GM18505 (cell line): ENCODE measurements at regions not wholly inside any gene's neighbourhood (a gene's known extent, or its start where the extent isn't known, plus 50 kb on each side); places are given as distances from the start of the nearest gene placed in this dataset.
"Not testable (repeated sequence)": the region's sequence is repeated elsewhere in the genome, so short reads cannot be mapped to it uniquely, and the experiment has no call there.

ENCODE experiments used
- ATAC-seq: cut with Tn5 transposase; IDR thresholded peaks from one replicate; pipeline ENCODE4 v1.9.1; 2021; ENCODE audit not compliant: unreplicated experiment
- POLR2A ChIP-seq: IDR thresholded peaks from 4 replicates; pipeline ENCODE4 v1.6.1; 2011; ENCODE audit warnings: borderline replicate concordance; ENCODE audit not compliant: insufficient read depth, insufficient read length; ENCODE audit errors: extremely low read depth

DNA sequence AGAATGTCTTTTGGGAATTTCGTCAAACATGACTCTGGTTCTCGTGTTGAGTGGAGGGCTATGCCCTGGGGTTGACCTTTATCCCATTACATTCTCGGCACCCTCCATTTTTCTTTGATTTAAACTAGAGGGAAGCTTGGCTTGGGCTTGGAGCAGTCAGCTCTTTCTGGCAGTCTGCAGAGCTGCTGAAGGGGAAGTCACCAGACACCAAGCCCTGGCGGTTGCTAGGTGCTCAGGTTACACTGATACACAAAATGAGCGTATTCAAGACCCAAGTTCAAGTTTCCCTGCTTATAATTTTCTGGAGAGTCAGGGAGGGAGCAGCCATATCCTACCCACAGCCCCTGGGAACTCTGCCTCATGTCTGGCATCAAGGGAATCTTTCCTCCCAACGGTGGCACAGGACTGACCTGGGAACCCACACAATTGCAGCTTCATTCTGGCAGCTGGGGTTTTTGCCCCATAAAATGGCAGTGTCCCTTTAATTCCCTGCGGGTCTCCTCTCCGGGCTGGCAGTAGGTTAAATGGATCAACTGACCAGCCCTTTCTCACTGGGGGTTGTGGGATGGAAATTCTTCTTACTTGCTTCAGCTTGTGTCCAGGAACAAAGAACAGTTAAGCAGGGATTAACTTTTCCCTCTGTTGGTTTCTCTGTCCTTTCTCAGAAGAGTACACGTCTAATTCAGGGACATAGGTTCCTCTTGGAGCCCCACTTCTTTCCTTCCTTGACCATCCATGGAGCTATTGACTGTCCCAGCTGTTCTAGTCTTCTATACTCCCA lies 110.0 kb upstream of the DLG1 start:
- no peak for TF ChIP-seq POLR2A
- ATAC-seq = no peak

DNA sequence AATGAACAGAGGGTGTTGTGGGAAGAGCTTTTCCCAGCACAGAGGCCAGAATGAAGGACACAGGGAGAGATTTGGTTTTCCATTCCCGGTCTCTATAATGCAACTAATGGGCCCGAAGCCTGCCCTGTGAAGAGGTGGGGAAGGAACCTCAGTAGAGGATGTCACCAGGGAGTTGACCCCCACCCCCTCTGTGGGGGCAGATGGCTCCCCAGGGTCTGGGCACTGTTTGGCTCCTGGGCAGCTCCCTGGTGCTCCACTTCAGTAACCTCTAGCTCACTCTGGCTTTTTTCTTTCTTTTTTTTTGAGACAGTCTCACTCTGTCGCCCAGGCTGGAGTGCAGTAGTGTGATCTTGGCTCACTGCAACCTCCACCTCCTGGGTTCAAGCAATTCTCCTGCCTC lies 109.1 kb upstream of the DLG1 start:
- ATAC-seq = no peak

DNA sequence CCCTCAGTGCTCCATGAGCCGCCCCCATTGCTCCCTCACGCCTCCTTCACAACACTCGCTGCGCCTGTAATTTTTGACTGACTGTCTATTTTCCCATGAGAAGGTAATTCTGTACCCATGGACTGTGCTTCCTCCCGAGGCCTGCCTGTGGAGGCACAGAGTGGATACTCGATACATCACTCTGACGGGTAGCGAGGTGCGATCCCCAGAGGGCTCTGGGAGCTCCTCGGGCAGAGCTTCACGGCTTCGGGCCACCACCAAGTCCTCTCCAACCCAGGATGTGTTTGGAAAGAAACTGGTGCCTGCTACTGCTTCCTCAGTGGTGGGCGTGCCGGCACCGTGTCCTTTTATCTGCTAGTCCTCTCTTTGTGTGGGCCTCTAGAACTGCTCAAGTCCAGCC lies 108.6 kb upstream of the DLG1 start:
- no peak for ATAC-seq

More for the DNA sequence above, 109.1 kb upstream of the DLG1 start:
- no peak for TF ChIP-seq POLR2A

DNA sequence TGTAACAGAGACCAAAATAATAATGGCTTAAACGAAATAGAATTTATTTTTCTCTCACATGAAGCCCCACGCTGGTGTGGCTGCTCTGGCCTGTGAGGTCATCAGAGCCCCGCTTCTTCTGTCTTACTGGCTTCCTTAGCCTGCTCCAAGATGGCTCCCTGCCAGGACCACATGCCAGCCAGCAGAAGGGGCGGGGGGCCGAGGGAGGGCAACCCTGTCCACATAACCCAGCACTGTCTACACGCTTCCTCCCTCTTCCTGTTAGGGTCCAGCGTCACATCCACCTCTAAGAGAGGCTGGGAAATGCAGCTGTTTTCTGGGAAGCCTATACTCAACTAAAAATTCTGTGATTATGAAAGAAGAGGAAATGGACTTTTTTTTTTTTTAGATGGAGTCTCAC lies 107.9 kb upstream of the DLG1 start:
- TF ChIP-seq POLR2A = no peak
- no peak for ATAC-seq

More for the DNA sequence above, 108.6 kb upstream of the DLG1 start:
- TF ChIP-seq POLR2A = no peak

DNA sequence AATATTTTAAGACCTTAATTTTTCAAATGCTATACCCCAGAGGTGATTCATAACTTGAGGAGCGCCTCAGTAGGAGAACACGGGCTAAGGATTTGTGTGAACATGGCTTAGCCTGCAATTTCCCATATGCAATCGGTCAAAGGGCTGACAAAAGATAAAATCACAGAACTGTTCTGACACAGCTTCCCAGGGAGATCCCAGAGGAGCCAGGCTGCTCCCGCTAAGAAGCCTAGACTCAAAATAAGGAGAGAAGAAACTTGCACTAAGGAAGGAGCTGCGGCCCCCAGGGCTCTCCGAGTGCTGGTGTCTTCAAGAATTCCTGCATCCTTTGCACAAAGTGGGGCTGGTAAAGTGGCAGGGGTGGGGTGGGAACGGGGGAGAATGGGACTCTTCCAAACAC lies 106.3 kb upstream of the DLG1 start:
- no peak for ATAC-seq
- no peak for TF ChIP-seq POLR2A

DNA sequence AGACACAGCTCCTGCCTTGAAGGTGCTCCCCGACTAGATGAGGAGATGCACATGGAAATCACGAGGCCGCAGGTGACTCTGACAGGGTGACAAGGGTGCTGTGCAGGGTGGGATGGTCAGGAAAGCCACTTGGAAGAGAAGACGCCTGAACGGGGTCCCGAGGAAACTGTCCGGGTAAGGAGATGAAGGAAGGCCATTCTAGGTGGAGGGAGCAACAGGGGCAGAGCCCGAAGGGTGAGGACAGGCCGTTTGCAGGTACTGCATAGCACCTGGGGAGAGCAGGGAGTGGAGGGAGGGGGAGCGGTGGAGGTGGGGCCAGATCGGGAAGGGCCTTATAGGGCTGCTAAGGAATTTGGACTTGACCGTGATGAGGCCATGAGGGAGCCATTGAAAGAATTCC lies 105.6 kb upstream of the DLG1 start:
- TF ChIP-seq POLR2A = no peak
- ATAC-seq = no peak

DNA sequence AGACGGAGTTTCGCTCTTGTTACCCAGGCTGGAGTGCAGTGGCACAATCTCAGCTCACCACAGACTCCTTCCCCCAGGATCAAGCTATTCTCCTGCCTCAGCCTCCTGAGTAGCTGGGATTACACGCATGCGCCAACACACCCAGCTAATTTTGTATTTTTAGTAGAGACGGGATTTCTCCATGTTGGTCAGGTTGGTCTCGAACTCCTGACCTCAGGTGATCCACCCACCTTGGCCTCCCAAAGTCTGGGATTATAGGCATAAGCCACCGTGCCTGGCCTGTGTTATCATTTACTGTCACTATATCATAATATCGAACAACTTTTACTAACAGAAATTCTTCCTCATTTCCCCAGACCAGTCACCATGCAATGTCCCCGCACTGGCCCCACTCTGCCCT lies 104.0 kb upstream of the DLG1 start:
- not testable (repeated sequence) for ATAC-seq

DNA sequence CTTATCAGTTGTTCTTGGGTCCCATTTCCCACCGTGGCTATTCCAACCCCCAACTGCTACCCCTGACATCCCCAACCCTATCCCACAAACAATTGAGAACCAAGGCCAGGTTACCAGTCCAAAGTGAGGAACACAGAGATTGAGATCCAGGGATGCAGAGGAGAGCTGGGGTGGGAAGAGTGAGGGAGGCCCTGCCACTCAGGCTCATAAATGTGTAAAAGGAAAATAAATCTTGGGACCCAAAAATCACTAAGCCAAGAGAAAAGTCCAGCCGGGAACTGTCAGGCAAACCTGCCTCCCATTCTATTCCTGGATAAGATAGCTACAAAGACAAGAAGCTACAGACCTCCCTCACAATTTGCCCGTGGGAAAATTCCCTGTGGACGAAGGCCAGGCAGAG lies 101.1 kb upstream of the DLG1 start:
- TF ChIP-seq POLR2A = no peak
- no peak for ATAC-seq

DNA sequence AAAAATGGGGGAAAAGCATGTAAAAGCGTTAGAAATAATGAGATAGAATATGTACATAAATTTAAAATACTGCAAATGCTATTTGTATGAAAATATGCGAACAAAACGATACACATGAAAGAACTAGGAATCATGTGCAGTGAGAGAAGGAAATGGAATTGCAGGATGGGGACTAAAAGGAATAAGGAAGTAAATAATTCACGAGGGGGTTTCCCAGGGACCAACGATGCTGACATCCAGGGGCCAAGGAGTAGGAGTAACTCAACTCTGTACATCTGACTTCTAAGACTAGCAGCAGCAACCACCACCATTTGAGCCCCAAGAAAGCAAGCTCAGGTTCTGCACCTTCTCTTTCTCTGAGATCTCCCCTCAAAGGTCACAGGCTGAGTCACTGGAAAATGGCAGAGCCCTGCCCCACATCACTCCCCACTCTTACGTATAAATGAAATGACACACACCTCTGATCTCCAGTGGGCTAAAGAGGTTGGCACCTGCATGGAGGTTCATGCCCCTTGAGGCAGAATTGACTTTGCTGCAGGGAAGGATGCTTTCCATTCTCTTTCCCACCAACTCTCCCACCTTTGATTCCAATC lies 100.0 kb upstream of the DLG1 start:
- no peak for ATAC-seq
- TF ChIP-seq POLR2A = no peak

DNA sequence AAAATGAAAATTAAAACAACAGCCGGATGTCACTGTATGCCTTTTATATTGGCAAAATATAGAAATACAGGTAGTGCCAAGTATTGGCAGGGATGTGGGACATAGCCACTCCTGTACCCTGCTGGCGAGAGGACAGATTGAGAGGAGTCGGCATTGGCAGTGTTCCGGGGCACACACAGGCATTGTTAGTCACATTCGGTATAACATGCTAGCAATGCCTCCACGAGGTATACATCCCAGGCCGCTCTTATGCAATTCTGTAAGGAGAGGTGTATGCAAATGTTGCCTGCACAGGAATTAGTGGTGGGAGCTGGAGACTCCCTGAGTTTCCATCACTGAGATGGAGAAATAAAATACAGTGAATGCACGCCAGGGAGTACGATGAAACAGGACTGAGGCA lies 99.4 kb upstream of the DLG1 start:
- TF ChIP-seq POLR2A = no peak
- no peak for ATAC-seq

DNA sequence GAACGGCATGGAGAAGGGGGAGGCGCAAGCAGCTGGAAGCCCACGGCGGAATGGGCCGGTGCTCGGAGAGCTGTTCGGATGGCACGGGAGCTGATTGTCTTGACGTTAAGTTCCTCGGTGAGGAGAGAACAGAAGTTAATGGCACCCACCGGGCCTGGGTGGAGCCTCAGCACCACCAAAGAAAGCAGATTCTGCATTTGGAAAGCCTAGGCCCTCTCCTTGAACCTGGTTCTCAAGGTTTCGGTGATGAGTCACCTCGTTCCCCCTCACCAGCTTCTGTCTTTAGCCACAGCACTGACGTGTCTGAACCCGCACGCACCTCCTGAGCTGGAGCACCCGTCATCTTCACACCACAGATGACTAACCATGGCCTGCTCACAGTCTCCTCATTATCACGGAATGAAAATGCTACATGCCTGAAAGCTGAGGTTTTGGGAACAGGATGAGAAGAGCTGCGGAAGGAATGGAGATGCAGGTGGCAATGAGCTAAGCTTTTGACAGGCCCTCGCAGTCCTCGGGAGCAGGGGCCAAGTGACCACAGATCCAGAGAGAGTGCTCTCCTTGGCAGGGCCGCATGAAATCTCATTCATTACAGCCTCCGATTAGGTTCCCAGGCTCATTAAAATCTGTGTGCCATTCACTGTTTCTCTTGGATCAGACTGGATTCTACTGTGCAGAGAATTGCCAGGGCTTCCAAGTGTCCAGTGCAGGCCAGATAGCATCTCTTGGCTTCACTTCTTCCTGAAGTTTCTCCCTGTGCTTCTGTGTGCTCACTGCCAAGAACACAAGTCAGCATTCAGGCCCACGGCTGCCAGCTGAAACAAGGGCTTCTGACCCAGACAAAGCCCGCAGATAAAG lies 96.3 kb upstream of the DLG1 start:
- no peak for ATAC-seq
- no peak for TF ChIP-seq POLR2A

DNA sequence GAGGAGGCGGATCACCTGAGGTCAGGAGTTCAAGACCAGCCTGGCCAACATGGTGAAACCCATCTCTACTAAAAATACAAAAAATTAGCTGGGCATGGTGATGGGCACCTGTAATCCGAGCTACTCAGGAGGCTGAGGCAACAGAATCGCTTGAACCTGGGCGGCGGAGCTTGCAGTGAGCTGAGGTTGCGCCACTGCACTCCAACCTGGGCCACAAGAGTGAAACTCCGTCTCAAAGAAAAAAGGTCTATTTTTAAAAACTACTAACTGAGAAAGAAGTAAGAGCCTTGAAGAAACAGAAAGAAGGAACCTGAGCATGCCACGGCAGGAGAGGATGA lies 95.7 kb upstream of the DLG1 start:
- not testable (repeated sequence) for ATAC-seq

DNA sequence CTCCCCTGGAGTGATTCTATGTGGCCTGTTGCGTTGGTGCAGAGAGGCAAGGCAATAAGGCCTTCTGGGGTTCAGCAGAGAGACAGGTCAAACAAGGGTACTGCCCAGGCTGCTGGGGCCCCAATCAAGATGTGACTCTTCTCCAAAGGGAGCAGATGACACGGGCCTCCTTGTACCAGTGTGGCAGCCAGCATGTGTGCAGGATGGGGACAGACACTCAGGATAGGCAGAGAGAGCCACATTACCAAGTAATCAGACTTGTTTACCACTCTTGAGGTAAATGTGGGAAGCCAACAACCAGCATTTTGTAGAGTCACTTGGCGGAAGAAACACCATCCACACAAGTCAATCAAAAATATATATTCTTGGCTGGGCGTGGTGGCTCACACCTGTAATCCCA lies 95.3 kb upstream of the DLG1 start:
- ATAC-seq = no peak

DNA sequence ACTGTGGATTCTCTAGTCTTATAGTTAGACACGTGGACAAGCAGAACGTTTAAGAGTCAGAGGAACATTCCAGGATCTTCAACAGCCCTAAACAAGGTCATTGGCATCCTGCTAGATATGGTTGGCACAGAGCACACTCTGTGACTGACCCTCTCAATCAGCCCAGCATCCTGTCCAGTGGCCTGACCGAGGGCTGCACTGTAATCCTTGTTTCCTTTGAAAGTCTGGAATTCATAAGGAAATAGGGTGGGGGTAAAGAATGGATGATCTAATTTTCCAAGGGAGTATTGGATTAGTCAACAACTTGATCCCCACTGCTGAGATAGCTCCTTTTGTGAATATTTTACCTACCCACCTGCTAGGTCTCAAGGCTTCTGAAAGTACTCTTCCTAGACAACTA lies 94.5 kb upstream of the DLG1 start:
- TF ChIP-seq POLR2A = no peak
- no peak for ATAC-seq

More for the DNA sequence above, 95.3 kb upstream of the DLG1 start:
- TF ChIP-seq POLR2A = no peak

DNA sequence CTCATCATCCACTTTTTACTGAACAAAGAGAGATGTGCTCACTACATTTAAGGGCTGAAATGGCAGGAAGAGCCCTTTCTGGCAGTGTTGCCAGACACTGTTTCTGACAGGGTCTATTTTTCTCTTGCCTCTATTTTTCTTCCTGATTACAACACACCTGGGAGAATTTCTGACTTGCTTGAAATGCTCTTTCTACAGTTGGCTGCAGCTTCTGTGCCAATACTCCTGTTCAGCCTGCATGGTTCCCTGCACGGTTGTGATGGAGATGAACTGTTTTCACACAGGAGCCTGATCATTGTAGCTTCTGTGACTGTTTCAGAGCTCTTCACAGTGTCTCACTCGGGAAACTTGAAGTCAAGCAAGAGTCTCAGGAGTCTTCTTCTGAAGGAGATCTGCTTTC lies 83.0 kb upstream of the DLG1 start:
- no peak for ATAC-seq
- TF ChIP-seq POLR2A = no peak

DNA sequence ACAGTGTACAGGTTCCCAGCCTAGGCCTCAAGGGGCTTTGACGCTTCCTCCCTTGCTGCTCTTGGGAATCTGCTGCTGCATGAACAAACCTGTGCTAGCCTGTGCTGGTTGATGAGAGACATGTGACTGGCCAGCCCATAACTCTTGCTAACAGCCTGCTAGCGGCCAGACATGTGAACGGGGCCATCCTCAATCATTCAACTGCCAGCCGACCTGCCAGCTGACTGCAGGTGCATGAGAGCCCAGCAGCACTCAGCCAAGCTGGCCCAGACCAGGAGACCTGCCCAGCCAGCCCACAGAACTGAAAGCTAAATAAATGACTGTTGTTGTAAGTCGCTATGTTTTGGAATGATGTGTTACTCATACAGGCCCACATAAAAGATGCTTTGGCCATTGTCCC lies 82.4 kb upstream of the DLG1 start:
- no peak for ATAC-seq

More for the DNA sequence above, 82.4 kb upstream of the DLG1 start:
- TF ChIP-seq POLR2A = no peak
